ENCODE measurements at regions not wholly inside any gene's neighbourhood (a gene's known extent, or its start where the extent isn't known, plus 50 kb on each side); places are given as distances from the start of the nearest gene placed in this dataset.
"Not testable (repeated sequence)": the region's sequence is repeated elsewhere in the genome, so short reads cannot be mapped to it uniquely, and the experiment has no call there.

- ChIA-PET POLR2A (no interaction called here), CTCF (interaction anchor here (1.5 to 1.7 kb wide), 2 partner anchors 11 to 34 kb away, joined by 5 read pairs; no protein-coding TSS in a partner anchor)
- Histone ChIP-seq H3K9me3 (ENCODE audit: control insufficient read depth, insufficient read depth, low read length) (no peaks in the 10 kb centered on the region), H3K27me3 (ENCODE audit: control insufficient read depth, insufficient read depth, low read length) (no peaks in the 10 kb centered on the region), H3K27ac (ENCODE audit: low read depth, low read length) (no peak overlapping the region), H3K4me3 (ENCODE audit: low read depth, low read length) (no peak overlapping the region)
- no peak for DNase-seq (ENCODE audit: low read depth, low spot score)
- TF ChIP-seq, protein P1, sequence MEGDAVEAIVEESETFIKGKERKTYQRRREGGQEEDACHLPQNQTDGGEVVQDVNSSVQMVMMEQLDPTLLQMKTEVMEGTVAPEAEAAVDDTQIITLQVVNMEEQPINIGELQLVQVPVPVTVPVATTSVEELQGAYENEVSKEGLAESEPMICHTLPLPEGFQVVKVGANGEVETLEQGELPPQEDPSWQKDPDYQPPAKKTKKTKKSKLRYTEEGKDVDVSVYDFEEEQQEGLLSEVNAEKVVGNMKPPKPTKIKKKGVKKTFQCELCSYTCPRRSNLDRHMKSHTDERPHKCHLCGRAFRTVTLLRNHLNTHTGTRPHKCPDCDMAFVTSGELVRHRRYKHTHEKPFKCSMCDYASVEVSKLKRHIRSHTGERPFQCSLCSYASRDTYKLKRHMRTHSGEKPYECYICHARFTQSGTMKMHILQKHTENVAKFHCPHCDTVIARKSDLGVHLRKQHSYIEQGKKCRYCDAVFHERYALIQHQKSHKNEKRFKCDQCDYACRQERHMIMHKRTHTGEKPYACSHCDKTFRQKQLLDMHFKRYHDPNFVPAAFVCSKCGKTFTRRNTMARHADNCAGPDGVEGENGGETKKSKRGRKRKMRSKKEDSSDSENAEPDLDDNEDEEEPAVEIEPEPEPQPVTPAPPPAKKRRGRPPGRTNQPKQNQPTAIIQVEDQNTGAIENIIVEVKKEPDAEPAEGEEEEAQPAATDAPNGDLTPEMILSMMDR (IDR thresholded peaks at IDR 0.05; ENCODE audit: low read depth, low read length): no peak
Observed at GRCh38 chr2:88885275-88885674, 193.8 kb downstream of the RPIA start.

DNA sequence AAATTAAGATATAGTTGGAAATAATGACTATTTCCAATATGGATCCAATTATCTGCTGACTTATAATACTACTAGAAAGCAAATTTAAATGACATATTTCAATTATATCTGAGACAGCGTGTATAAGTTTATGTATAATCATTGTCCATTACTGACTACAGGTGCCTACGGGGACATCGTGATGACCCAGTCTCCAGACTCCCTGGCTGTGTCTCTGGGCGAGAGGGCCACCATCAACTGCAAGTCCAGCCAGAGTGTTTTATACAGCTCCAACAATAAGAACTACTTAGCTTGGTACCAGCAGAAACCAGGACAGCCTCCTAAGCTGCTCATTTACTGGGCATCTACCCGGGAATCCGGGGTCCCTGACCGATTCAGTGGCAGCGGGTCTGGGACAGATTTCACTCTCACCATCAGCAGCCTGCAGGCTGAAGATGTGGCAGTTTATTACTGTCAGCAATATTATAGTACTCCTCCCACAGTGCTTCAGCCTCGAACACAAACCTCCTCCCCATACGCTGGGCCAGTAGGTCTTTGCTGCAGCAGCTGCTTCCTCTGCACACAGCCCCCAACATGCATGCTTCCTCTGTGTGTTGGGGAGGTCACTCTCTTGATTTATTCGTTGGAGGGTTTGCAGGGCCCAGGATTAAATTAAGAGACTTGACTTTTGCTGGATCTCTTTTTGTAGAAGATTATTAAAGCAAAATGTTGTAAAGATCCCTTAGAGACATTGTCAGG lies 194.4 kb downstream of the RPIA start:
- H3K4me3 ChIP-seq (ENCODE audit: low read depth, low read length): no peak overlapping the region
- CTCF ChIA-PET: interaction anchor here (1.7 kb wide), 1 partner anchor 33 kb away, joined by 5 read pairs; no protein-coding TSS in a partner anchor
- POLR2A ChIA-PET: no interaction called here

GRCh38 chr2:88887466-88887865 lies 196.0 kb downstream of the RPIA start:
- DNase-seq (ENCODE audit: low read depth, low spot score); H3K9me3 ChIP-seq (ENCODE audit: control insufficient read depth, insufficient read depth, low read length); CTCF ChIA-PET; POLR2A ChIA-PET; H3K27ac ChIP-seq (ENCODE audit: low read depth, low read length); H3K27me3 ChIP-seq (ENCODE audit: control insufficient read depth, insufficient read depth, low read length); H3K4me3 ChIP-seq (ENCODE audit: low read depth, low read length): not testable (repeated sequence)

More for the DNA sequence above, 194.4 kb downstream of the RPIA start:
- no peaks in the 10 kb centered on the region for H3K27me3 ChIP-seq (ENCODE audit: control insufficient read depth, insufficient read depth, low read length)
- no peaks in the 10 kb centered on the region for H3K9me3 ChIP-seq (ENCODE audit: control insufficient read depth, insufficient read depth, low read length)
- TF ChIP-seq, protein P1 (IDR thresholded peaks at IDR 0.05; ENCODE audit: low read depth, low read length): no peak
- H3K27ac ChIP-seq (ENCODE audit: low read depth, low read length): no peak overlapping the region
- DNase-seq (ENCODE audit: low read depth, low spot score): no peak

DNA sequence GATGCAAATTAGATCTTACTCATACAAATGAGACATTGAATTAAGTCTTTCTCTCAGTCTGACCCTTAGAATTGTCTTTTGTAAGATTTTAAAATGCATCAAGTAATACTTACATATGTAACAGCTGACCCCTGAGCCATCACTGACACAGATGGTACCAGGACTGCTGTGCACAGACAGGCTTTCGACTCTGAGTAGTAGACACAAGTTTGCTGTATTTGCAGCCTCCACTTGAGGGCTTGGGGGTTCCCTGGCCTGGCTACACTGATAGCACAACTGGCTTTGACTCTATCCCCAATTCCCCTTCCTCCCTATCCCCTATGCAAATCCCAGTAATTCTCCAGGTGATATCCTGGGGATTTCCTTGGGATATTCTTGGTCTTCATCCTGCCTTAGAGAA lies 200.7 kb downstream of the RPIA start:
- no peak overlapping the region for H3K4me3 ChIP-seq (ENCODE audit: low read depth, low read length)
- TF ChIP-seq, protein P1 (IDR thresholded peaks at IDR 0.05; ENCODE audit: low read depth, low read length): no peak

GRCh38 chr2:88892788-88893187 lies 201.3 kb downstream of the RPIA start:
- no peak overlapping the region for H3K4me3 ChIP-seq (ENCODE audit: low read depth, low read length)
- no peak for DNase-seq (ENCODE audit: low read depth, low spot score)
- TF ChIP-seq, protein P1 (IDR thresholded peaks at IDR 0.05; ENCODE audit: low read depth, low read length): no peak
- POLR2A ChIA-PET: no interaction called here
- H3K9me3 ChIP-seq (ENCODE audit: control insufficient read depth, insufficient read depth, low read length): no peaks in the 10 kb centered on the region
- H3K27ac ChIP-seq (ENCODE audit: low read depth, low read length): no peak overlapping the region
- CTCF ChIA-PET: interaction anchor here (1.7 kb wide), 1 partner anchor 13 kb away, joined by 11 read pairs; no protein-coding TSS in a partner anchor
- H3K27me3 ChIP-seq (ENCODE audit: control insufficient read depth, insufficient read depth, low read length): no peaks in the 10 kb centered on the region

More for the DNA sequence above, 200.7 kb downstream of the RPIA start:
- H3K9me3 ChIP-seq (ENCODE audit: control insufficient read depth, insufficient read depth, low read length): no peaks in the 10 kb centered on the region
- DNase-seq (ENCODE audit: low read depth, low spot score): no peak
- ChIA-PET CTCF (interaction anchor here (2.1 kb wide), 1 partner anchor 12 kb away, joined by 10 read pairs; no protein-coding TSS in a partner anchor), POLR2A (no interaction called here)
- no peaks in the 10 kb centered on the region for H3K27me3 ChIP-seq (ENCODE audit: control insufficient read depth, insufficient read depth, low read length)
- no peak overlapping the region for H3K27ac ChIP-seq (ENCODE audit: low read depth, low read length)

Data from AG04450 (cell line).